ENCODE measurements at regions not wholly inside any gene's neighbourhood (a gene's known extent, or its start where the extent isn't known, plus 50 kb on each side); places are given as distances from the start of the nearest gene placed in this dataset.
A peak's percentile ranks its signal among the peaks of the same experiment; 100 is the strongest.

DNA sequence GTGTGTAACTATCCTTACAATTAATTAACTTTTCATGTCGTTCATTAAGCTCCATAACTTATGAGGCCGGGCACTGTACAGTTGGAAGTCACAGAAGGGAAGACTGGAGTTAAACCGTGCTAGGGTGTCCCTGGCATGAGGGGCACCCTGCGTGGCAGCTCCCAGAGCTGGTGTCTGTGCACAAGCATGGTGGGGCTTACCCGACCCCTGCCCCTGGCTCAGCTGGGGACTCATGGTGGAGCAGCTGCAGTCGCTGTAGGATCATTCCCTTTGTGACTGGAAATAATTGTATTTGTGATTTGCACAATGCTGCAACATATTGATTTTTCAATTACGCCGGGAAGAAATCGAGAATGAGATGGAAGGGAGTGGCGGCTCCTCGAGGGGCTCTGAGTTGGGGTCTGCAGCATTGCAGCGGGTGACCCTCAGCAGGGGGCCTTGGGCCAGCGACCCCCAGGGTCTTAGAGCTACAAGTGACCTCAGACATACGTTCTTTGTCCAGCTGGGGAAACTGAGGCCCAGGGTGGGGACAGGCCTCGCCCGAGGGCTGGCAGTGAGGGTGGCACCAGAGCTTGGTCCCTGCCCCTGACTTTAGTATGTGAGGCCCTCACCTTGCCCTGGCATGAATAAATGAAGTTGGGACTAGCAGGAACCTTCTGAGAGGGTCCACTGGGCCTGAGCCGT is 125.4 kb downstream of the KIF26A start (continued):
- TF ChIP-seq, protein P1, sequence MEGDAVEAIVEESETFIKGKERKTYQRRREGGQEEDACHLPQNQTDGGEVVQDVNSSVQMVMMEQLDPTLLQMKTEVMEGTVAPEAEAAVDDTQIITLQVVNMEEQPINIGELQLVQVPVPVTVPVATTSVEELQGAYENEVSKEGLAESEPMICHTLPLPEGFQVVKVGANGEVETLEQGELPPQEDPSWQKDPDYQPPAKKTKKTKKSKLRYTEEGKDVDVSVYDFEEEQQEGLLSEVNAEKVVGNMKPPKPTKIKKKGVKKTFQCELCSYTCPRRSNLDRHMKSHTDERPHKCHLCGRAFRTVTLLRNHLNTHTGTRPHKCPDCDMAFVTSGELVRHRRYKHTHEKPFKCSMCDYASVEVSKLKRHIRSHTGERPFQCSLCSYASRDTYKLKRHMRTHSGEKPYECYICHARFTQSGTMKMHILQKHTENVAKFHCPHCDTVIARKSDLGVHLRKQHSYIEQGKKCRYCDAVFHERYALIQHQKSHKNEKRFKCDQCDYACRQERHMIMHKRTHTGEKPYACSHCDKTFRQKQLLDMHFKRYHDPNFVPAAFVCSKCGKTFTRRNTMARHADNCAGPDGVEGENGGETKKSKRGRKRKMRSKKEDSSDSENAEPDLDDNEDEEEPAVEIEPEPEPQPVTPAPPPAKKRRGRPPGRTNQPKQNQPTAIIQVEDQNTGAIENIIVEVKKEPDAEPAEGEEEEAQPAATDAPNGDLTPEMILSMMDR (conservative IDR thresholded peaks at IDR 0.05; ENCODE audit: low read depth in 2 of 2): no peak
- TF ChIP-seq POLR2AphosphoS5 (IDR thresholded peaks at IDR 0.05; ENCODE audit: low read depth): no peak

DNA sequence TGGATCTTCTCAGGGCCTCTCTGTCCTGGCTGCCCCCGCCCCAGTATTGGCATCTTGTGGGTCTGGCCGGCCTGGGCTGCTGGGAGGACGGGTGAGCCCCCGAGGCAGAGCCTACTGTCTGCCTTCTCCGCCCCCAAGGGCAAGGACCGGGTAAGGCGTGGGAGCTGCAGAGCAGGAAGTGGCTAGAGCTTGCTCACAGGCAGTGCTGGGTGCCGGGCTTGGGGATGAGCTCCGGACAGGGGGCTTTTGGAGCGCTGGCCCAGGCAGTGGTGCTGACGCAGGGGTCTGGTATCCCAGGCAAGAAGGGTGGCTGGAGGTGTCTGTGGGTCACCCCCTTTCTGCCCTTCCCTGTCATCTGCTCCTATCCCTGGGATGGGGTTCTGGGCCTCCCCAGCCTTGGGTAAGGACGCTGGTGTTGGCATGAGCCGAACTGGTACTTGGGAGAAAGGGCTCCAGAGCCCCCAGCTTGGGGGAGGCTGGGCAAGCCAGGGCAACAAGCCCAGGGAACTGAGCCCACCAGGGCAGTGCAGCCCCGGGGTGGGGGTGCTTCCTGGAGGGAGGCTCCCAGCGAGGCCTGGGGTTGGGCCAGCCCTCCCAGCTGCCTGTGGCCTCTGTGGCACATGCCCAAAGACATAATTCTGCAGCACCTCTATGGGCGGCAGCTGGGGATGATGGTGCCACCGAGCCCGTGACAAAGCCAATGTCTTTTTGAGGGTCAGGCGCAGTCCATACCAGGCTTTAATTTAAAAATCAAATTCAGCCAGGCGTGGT is 126.3 kb downstream of the KIF26A start:
- no peaks in the 10 kb centered on the region for H4K20me1 ChIP-seq (replicated peaks; ENCODE audit: insufficient read depth)
- no peak overlapping the region for H3K4me2 ChIP-seq
- no peaks in the 10 kb centered on the region for H3K79me2 ChIP-seq (replicated peaks; ENCODE audit: insufficient read depth)
- no peak for DNase-seq (ENCODE audit: low spot score)
- no peaks in the 10 kb centered on the region for H3F3A ChIP-seq (replicated peaks; ENCODE audit: low read depth)
- 0 out of 3 replicates have a peak, but pooled peaks cover 3% of the 10 kb centered on the region for H3K36me3 Mint-ChIP-seq (ENCODE audit: low read depth)
- H3K4me1 ChIP-seq (ENCODE audit: insufficient read depth): no peaks in the 10 kb centered on the region
- peaks cover 17% of the 10 kb centered on the region; the same call in 2 of the 3 replicates for H3K9me3 Mint-ChIP-seq
- H3K27ac ChIP-seq (ENCODE audit: low read depth): no peak overlapping the region
- H3K27me3 Mint-ChIP-seq (ENCODE audit: insufficient read depth, low read depth, poor library complexity): peaks cover 13% of the 10 kb centered on the region
- no peaks in the 10 kb centered on the region for H3K9me2 ChIP-seq (ENCODE audit: insufficient read depth)
- peaks cover 13% of the 10 kb centered on the region for H3K4me1 Mint-ChIP-seq
- no peaks in the 10 kb centered on the region for H3K27me3 ChIP-seq (ENCODE audit: insufficient read depth)
- H3K4me3 ChIP-seq: no peak overlapping the region
- H3K4me3 Mint-ChIP-seq: no peak overlapping the region
- ATAC-seq: peak; percentile 22; the same call in 2 of the 3 replicates
- H3K36me3 ChIP-seq (ENCODE audit: insufficient read depth): no peaks in the 10 kb centered on the region
- no peak overlapping the region for H2AFZ ChIP-seq
- no peak overlapping the region for H3K27ac Mint-ChIP-seq
- TF ChIP-seq, protein P2, sequence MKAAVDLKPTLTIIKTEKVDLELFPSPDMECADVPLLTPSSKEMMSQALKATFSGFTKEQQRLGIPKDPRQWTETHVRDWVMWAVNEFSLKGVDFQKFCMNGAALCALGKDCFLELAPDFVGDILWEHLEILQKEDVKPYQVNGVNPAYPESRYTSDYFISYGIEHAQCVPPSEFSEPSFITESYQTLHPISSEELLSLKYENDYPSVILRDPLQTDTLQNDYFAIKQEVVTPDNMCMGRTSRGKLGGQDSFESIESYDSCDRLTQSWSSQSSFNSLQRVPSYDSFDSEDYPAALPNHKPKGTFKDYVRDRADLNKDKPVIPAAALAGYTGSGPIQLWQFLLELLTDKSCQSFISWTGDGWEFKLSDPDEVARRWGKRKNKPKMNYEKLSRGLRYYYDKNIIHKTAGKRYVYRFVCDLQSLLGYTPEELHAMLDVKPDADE (IDR thresholded peaks at IDR 0.05): no peak
- no peak for TF ChIP-seq ZNF331 (CRISPR knock-in tag; IDR thresholded peaks at IDR 0.05; ENCODE audit: low read depth)
- no peak for TF ChIP-seq NANOG (IDR thresholded peaks at IDR 0.05; ENCODE audit: borderline replicate concordance)
- no peak for TF ChIP-seq ZNF114 (CRISPR knock-in tag; IDR thresholded peaks at IDR 0.05)
- TF ChIP-seq, protein P3, sequence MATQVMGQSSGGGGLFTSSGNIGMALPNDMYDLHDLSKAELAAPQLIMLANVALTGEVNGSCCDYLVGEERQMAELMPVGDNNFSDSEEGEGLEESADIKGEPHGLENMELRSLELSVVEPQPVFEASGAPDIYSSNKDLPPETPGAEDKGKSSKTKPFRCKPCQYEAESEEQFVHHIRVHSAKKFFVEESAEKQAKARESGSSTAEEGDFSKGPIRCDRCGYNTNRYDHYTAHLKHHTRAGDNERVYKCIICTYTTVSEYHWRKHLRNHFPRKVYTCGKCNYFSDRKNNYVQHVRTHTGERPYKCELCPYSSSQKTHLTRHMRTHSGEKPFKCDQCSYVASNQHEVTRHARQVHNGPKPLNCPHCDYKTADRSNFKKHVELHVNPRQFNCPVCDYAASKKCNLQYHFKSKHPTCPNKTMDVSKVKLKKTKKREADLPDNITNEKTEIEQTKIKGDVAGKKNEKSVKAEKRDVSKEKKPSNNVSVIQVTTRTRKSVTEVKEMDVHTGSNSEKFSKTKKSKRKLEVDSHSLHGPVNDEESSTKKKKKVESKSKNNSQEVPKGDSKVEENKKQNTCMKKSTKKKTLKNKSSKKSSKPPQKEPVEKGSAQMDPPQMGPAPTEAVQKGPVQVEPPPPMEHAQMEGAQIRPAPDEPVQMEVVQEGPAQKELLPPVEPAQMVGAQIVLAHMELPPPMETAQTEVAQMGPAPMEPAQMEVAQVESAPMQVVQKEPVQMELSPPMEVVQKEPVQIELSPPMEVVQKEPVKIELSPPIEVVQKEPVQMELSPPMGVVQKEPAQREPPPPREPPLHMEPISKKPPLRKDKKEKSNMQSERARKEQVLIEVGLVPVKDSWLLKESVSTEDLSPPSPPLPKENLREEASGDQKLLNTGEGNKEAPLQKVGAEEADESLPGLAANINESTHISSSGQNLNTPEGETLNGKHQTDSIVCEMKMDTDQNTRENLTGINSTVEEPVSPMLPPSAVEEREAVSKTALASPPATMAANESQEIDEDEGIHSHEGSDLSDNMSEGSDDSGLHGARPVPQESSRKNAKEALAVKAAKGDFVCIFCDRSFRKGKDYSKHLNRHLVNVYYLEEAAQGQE (IDR thresholded peaks at IDR 0.05; ENCODE audit: unreplicated experiment): no peak
- TF ChIP-seq POLR2AphosphoS5 (IDR thresholded peaks at IDR 0.05; ENCODE audit: low read depth): no peak
- no peak for TF ChIP-seq EZH2 (IDR thresholded peaks at IDR 0.05; ENCODE audit: low read depth, unreplicated experiment)
- no peak for TF ChIP-seq STAT1 (IDR thresholded peaks at IDR 0.05; ENCODE audit: unreplicated experiment)
- TF ChIP-seq, protein P4, sequence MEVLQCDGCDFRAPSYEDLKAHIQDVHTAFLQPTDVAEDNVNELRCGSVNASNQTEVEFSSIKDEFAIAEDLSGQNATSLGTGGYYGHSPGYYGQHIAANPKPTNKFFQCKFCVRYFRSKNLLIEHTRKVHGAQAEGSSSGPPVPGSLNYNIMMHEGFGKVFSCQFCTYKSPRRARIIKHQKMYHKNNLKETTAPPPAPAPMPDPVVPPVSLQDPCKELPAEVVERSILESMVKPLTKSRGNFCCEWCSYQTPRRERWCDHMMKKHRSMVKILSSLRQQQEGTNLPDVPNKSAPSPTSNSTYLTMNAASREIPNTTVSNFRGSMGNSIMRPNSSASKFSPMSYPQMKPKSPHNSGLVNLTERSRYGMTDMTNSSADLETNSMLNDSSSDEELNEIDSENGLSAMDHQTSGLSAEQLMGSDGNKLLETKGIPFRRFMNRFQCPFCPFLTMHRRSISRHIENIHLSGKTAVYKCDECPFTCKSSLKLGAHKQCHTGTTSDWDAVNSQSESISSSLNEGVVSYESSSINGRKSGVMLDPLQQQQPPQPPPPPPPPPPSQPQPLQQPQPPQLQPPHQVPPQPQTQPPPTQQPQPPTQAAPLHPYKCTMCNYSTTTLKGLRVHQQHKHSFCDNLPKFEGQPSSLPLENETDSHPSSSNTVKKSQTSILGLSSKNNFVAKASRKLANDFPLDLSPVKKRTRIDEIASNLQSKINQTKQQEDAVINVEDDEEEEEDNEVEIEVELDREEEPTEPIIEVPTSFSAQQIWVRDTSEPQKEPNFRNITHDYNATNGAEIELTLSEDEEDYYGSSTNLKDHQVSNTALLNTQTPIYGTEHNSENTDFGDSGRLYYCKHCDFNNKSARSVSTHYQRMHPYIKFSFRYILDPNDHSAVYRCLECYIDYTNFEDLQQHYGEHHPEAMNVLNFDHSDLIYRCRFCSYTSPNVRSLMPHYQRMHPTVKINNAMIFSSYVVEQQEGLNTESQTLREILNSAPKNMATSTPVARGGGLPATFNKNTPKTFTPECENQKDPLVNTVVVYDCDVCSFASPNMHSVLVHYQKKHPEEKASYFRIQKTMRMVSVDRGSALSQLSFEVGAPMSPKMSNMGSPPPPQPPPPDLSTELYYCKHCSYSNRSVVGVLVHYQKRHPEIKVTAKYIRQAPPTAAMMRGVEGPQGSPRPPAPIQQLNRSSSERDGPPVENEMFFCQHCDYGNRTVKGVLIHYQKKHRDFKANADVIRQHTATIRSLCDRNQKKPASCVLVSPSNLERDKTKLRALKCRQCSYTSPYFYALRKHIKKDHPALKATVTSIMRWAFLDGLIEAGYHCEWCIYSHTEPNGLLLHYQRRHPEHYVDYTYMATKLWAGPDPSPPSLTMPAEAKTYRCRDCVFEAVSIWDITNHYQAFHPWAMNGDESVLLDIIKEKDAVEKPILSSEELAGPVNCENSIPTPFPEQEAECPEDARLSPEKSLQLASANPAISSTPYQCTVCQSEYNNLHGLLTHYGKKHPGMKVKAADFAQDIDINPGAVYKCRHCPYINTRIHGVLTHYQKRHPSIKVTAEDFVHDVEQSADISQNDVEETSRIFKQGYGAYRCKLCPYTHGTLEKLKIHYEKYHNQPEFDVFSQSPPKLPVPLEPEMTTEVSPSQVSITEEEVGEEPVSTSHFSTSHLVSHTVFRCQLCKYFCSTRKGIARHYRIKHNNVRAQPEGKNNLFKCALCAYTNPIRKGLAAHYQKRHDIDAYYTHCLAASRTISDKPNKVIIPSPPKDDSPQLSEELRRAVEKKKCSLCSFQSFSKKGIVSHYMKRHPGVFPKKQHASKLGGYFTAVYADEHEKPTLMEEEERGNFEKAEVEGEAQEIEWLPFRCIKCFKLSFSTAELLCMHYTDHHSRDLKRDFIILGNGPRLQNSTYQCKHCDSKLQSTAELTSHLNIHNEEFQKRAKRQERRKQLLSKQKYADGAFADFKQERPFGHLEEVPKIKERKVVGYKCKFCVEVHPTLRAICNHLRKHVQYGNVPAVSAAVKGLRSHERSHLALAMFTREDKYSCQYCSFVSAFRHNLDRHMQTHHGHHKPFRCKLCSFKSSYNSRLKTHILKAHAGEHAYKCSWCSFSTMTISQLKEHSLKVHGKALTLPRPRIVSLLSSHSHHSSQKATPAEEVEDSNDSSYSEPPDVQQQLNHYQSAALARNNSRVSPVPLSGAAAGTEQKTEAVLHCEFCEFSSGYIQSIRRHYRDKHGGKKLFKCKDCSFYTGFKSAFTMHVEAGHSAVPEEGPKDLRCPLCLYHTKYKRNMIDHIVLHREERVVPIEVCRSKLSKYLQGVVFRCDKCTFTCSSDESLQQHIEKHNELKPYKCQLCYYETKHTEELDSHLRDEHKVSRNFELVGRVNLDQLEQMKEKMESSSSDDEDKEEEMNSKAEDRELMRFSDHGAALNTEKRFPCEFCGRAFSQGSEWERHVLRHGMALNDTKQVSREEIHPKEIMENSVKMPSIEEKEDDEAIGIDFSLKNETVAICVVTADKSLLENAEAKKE (CRISPR knock-in tag; IDR thresholded peaks at IDR 0.05): no peak

Measured in GM23338 (cell line).